Loucy (cell line): ENCODE measurements at regions not wholly inside any gene's neighbourhood (a gene's known extent, or its start where the extent isn't known, plus 50 kb on each side); places are given as distances from the start of the nearest gene placed in this dataset.

Source experiments
- H2AFZ ChIP-seq: fragments of 200-600 bp; sonication (generic); 2 replicates; pipeline ENCODE4 v1.6.0; 2016; ENCODE audit warnings: antibody characterized with exemption, mild to moderate bottlenecking, low read length, moderate library complexity
- H3F3A ChIP-seq: fragments of 200-600 bp; 2 replicates; pipeline ENCODE4 v1.6.0; 2016; ENCODE audit warnings: antibody characterized with exemption, low read depth, mild to moderate bottlenecking
- H3K27me3 ChIP-seq: fragments of 200-600 bp; sonication (generic); 2 replicates; pipeline ENCODE4 v1.6.1; 2014; ENCODE audit warnings: low read length, mild to moderate bottlenecking; ENCODE audit not compliant: insufficient read depth, poor library complexity, severe bottlenecking
- H3K36me3 ChIP-seq: fragments of 200-600 bp; sonication (generic); 2 replicates; pipeline ENCODE4 v1.6.1; 2016; ENCODE audit warnings: low read length; ENCODE audit not compliant: insufficient read depth
- H3K4me1 ChIP-seq: fragments of 200-600 bp; sonication (generic); 2 replicates; pipeline ENCODE4 v1.5.1; 2014; ENCODE audit warnings: low read length, mild to moderate bottlenecking; ENCODE audit not compliant: insufficient read depth, poor library complexity, severe bottlenecking
- H3K4me2 ChIP-seq: fragments of 200-600 bp; sonication (generic); 2 replicates; pipeline ENCODE4 v1.6.0; 2014; ENCODE audit warnings: antibody characterized with exemption, low read length, low read depth, mild to moderate bottlenecking; ENCODE audit not compliant: poor library complexity, severe bottlenecking
- H3K4me3 ChIP-seq: fragments of 200-600 bp; sonication (generic); 2 replicates; pipeline ENCODE4 v1.5.1; 2014; ENCODE audit warnings: low read length, mild to moderate bottlenecking, mixed read lengths; ENCODE audit not compliant: poor library complexity, severe bottlenecking
- H3K79me2 ChIP-seq: fragments of 200-600 bp; sonication (generic); 2 replicates; pipeline ENCODE4 v1.6.1; 2014; ENCODE audit warnings: low read length; ENCODE audit not compliant: insufficient read depth
- H3K9ac ChIP-seq: fragments of 200-600 bp; sonication (generic); 2 replicates; pipeline ENCODE4 v1.6.0; 2014; ENCODE audit warnings: mild to moderate bottlenecking, low read depth, low read length, moderate library complexity; ENCODE audit not compliant: poor library complexity, severe bottlenecking
- H3K9me2 ChIP-seq: fragments of 200-600 bp; sonication (generic); replicated peaks from 2 replicates; pipeline ENCODE4 v1.6.1; 2016; ENCODE audit warnings: low read depth, low read length, mixed read lengths
- H3K9me3 ChIP-seq: fragments of 200-600 bp; sonication (generic); 2 replicates; pipeline ENCODE4 v1.6.1; 2014; ENCODE audit warnings: mild to moderate bottlenecking, antibody characterized with exemption, low read length, low read depth; ENCODE audit not compliant: insufficient read depth
- H4K20me1 ChIP-seq: fragments of 200-600 bp; sonication (generic); 2 replicates; pipeline ENCODE4 v1.6.0; 2014; ENCODE audit warnings: antibody characterized with exemption, low read length, mild to moderate bottlenecking; ENCODE audit not compliant: insufficient read depth, poor library complexity, severe bottlenecking
- CTCF ChIP-seq: fragments of 200-600 bp; sonication (generic); conservative IDR thresholded peaks from 2 replicates; pipeline ENCODE4 v1.5.1; 2014; ENCODE audit warnings: mild to moderate bottlenecking, antibody characterized with exemption, low read length
- EZH2phosphoT487 ChIP-seq: fragments of 200-600 bp; IDR thresholded peaks from 2 replicates; pipeline ENCODE4 v1.6.1; 2018; ENCODE audit warnings: antibody characterized with exemption, mild to moderate bottlenecking, moderate library complexity, borderline replicate concordance

- H3K9me2 ChIP-seq: no peaks in the 10 kb centered on the region
- no peaks in the 10 kb centered on the region for H3F3A ChIP-seq
- no peak overlapping the region for H2AFZ ChIP-seq
- no peak overlapping the region for H3K9ac ChIP-seq
- no peak overlapping the region for H3K4me2 ChIP-seq
- H3K27me3 ChIP-seq: no peaks in the 10 kb centered on the region
- no peak overlapping the region for H3K4me3 ChIP-seq
- no peaks in the 10 kb centered on the region for H4K20me1 ChIP-seq
- H3K4me1 ChIP-seq: no peaks in the 10 kb centered on the region
- H3K9me3 ChIP-seq: peaks cover 8% of the 10 kb centered on the region; the same call in 1 of the 2 replicates
- no peaks in the 10 kb centered on the region for H3K79me2 ChIP-seq
- no peak for TF ChIP-seq CTCF
- no peaks in the 10 kb centered on the region for H3K36me3 ChIP-seq
Observed at GRCh38 chr7:152967958-152968357, 208.4 kb downstream of the ACTR3B start.

GRCh38 chr7:152968514-152968913 is 209.0 kb downstream of the ACTR3B start:
- no peaks in the 10 kb centered on the region for H3F3A ChIP-seq
- H2AFZ ChIP-seq: no peak overlapping the region
- H3K4me1 ChIP-seq: no peaks in the 10 kb centered on the region
- no peak overlapping the region for H3K9ac ChIP-seq
- no peaks in the 10 kb centered on the region for H3K79me2 ChIP-seq
- TF ChIP-seq EZH2phosphoT487 (no peak), CTCF (no peak)
- no peak overlapping the region for H3K4me3 ChIP-seq
- no peaks in the 10 kb centered on the region for H3K27me3 ChIP-seq
- H3K36me3 ChIP-seq: no peaks in the 10 kb centered on the region
- H3K9me2 ChIP-seq: no peaks in the 10 kb centered on the region
- H4K20me1 ChIP-seq: no peaks in the 10 kb centered on the region
- no peak overlapping the region for H3K4me2 ChIP-seq
- peaks cover 8% of the 10 kb centered on the region; the same call in 1 of the 2 replicates for H3K9me3 ChIP-seq

GRCh38 chr7:152969335-152969734 is 209.8 kb downstream of the ACTR3B start:
- Histone ChIP-seq H3K4me2 (no peak overlapping the region), H3K4me1 (no peaks in the 10 kb centered on the region), H3K9me3 (peaks cover 8% of the 10 kb centered on the region; the same call in 1 of the 2 replicates), H3K4me3 (no peak overlapping the region), H2AFZ (no peak overlapping the region), H3K79me2 (no peaks in the 10 kb centered on the region), H3K9me2 (no peaks in the 10 kb centered on the region), H4K20me1 (no peaks in the 10 kb centered on the region), H3K36me3 (no peaks in the 10 kb centered on the region), H3K27me3 (no peaks in the 10 kb centered on the region), H3F3A (no peaks in the 10 kb centered on the region), H3K9ac (no peak overlapping the region)
- TF ChIP-seq EZH2phosphoT487: no peak
- no peak for TF ChIP-seq CTCF
